ENCODE measurements at regions not wholly inside any gene's neighbourhood (a gene's known extent, or its start where the extent isn't known, plus 50 kb on each side); places are given as distances from the start of the nearest gene placed in this dataset.
"Not testable (repeated sequence)": the region's sequence is repeated elsewhere in the genome, so short reads cannot be mapped to it uniquely, and the experiment has no call there.

DNA sequence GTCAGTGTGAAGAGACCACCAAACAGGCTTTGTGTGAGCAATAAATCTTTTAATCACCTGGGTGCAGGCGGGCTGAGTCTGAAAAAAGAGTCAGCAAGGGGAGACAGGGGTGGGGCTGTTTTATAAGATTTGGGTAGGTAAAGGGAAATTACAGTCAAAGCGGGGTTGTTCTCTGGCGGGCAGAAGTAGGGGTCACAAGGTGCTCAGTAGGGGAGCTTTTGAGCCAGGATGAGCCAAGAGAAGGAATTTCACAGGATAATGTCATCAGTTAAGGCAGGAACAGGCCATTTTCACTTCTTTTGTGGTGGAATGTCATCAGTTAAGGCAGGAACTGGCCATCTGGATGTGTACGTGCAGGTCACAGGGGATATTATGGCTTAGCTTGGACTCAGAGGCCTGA, 372.6 kb upstream of the MEX3C start:
- TF ChIP-seq, protein P1, sequence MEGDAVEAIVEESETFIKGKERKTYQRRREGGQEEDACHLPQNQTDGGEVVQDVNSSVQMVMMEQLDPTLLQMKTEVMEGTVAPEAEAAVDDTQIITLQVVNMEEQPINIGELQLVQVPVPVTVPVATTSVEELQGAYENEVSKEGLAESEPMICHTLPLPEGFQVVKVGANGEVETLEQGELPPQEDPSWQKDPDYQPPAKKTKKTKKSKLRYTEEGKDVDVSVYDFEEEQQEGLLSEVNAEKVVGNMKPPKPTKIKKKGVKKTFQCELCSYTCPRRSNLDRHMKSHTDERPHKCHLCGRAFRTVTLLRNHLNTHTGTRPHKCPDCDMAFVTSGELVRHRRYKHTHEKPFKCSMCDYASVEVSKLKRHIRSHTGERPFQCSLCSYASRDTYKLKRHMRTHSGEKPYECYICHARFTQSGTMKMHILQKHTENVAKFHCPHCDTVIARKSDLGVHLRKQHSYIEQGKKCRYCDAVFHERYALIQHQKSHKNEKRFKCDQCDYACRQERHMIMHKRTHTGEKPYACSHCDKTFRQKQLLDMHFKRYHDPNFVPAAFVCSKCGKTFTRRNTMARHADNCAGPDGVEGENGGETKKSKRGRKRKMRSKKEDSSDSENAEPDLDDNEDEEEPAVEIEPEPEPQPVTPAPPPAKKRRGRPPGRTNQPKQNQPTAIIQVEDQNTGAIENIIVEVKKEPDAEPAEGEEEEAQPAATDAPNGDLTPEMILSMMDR (IDR thresholded peaks at IDR 0.05): not testable (repeated sequence)
- not testable (repeated sequence) for TF ChIP-seq ZFX (IDR thresholded peaks at IDR 0.05; ENCODE audit: borderline replicate concordance)

Data from 22Rv1 (cell line).